ENCODE measurements at regions not wholly inside any gene's neighbourhood (a gene's known extent, or its start where the extent isn't known, plus 50 kb on each side); places are given as distances from the start of the nearest gene placed in this dataset.

DNA sequence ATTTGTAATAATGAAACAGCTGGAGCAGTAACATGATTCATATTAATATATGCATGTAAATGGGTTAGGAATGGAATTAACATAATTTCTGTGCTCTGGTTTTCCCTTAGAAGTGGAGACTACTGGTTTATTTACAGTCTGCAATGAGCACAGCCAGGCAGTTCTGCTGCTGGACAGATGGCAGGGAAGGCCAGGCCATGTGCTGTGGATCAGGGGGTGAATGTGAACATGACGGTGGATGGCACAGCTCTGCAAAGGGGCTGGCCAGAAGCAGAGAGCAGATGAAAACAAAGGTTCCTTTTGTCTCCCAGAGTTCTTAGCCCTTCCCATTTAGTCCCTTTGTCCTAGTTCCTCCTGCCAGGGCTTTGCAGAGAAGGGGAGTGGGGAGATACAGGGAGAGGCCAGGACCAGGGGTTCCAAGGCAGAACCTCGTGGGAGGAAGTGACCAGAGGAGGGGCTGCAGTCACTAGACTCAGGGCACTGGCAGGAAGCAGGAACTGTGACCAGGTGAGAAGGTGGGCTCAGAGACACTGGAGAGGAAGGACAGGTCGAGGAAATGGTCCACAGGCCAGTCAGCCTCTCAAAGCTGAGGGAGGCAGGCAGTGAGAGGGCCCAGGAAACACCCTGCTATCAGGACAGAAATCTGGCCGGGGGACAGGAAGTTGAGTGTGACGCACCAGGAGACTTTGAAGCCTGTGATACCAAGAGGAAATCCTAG is 112.9 kb upstream of the ATP8B1 start:
- no peak for DNase-seq

GRCh38 chr18:57915248-57915647 is 112.1 kb upstream of the ATP8B1 start:
- DNase-seq: no peak

- DNase-seq: no peak
Measured at GRCh38 chr18:57913686-57914085, 110.6 kb upstream of the ATP8B1 start.

DNA sequence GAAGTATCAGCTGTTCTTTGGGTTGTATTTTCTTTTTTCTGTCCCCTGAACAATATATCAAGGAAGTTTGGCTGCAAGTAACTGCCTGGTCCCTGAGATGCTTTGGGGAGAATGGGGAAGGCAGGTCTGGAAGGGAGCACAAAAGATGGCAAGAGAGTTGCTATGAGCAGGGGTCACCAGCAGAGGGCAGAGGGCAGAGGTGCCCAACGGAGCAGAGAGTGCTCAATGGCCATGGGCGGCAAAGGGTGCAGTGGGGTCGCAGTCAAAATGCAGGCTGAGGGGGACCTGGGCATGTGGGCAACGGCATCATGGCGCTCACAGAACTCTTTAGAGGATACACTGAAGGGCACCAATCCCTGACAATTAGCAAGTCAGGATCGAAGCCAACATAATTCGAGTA is 107.7 kb upstream of the ATP8B1 start:
- DNase-seq: no peak

DNA sequence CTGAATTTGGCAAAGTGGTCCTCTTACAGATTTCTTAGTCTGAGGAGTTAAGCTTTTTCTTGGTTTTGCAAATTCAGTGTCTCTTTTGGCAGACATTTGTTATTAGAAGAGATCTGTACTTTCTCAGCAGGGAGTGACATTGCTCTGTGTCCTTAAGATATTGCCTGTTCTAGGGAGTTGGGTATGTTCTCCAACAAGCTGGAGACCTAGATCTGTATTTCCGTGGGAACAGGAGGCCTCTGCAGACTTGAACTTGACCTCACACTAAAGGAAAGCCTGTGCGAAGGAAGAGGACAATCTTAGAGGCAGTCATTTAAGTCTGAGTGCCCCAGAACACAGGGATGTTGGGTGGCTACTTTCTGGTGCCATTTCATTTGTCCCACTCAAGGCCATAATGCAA is 107.0 kb upstream of the ATP8B1 start:
- DNase-seq: no peak

GRCh38 chr18:57909620-57910019 is 106.5 kb upstream of the ATP8B1 start:
- DNase-seq: no peak

DNA sequence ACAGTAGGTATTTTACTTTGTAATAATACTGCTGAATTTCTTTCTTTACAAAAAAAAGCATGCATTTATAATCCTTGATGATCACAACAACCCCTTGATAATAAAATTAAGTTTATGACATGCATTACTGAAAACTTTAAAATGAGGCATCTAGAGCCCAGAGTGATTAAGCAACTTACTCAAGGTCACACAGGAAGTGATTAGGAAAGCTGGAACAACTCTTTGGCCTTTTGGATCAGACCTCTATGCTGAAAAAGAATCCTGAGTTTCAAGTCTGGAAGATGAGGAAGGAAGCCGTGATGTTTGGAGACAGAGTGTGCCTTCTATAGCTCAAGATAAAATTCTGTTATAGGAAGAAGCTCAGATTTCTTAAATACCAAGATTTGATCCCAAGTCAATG is 105.0 kb upstream of the ATP8B1 start:
- no peak for DNase-seq

DNA sequence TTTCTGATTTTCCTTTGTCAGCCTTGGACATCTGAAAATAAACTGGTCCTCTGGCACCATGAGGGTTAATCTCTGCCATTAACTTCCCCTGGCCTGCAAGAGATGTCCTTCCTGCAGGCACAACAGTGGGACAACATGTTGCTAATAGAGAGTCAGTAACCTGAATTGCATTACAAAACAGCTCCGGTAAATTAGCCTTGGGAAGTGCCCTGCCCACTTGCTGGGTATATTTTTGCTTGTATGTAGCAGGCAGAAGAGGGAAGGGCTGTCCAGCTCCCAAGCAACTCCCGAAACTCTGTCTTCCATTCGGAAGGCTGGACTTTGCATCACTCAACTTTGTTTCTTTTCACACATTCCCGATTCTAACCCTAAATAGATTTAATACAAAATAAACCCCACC is 104.4 kb upstream of the ATP8B1 start:
- DNase-seq: no peak

- no peak for DNase-seq
Measured at GRCh38 chr18:57906852-57907251, 103.7 kb upstream of the ATP8B1 start.

GRCh38 chr18:57904535-57904934 is 101.4 kb upstream of the ATP8B1 start:
- no peak for DNase-seq

- no peak for DNase-seq
Measured at GRCh38 chr18:57902721-57903120, 99.6 kb upstream of the ATP8B1 start.

- no peak for DNase-seq
Measured at GRCh38 chr18:57901825-57902589, 98.9 kb upstream of the ATP8B1 start.

DNA sequence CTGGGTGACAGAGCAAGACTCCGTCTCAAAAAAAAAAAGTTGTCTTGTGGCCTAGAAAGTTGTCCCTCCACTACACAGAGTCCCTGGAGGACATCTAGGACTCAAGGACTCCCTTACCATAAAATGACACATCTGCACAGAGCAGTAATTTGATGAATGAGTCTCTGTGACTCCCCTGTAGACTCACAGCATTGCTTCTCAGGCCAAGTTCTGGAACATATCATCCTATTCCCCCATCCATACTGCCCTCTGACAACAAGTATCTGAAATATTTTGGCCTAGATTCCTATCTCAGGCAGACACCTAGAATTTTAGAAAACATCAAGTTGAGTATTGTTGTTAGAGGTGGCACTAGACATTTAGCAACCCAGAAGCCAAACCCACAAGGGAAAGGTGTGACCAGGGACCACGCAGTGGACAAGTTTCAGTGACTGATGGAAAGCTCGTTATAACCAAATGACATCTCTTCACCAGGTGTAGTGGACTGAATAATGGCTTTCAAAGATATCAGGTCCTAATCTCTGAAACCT is 97.9 kb upstream of the ATP8B1 start:
- DNase-seq: no peak

GRCh38 chr18:57898506-57899124 is 95.5 kb upstream of the ATP8B1 start:
- no peak for DNase-seq

DNA sequence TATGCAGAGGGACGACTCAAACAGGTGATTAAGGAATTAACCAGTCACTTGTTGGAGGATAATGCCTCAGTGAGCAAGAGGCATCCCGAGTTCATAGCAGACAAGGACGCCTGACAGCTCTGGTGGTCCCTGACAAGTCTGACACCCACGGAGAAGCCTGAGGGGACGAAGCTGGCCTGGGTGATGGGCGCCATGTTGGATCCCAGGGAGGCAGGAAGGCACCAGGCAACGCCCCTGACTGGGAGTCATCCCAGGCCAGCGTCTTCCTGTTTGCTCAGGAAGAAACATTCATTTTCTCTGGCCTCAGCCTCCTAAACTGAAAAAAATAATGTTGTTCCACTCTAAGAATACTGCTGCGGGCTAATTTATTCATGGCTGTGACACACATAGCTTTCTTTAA is 92.1 kb upstream of the ATP8B1 start:
- DNase-seq: no peak

- no peak for DNase-seq
Measured at GRCh38 chr18:57891707-57892391, 88.7 kb upstream of the ATP8B1 start.

DNA sequence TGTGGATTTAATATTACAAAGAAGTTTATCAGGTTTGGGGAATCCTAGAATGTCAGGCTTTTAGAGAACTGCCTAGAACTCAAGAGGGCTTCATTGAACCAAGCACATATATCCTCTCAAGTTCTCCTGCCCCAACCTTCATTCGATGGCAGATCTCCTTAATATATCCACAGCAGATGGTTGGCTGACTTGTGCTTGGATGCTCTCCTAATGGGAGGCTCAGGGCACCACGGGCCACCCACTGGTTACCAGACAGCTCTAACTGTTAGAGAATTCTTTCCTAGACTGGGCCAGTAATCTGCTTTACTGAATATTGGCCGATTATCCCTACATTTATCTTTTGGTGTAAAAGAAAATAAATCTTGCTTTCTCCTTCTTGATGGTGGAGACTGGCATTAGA is 87.2 kb upstream of the ATP8B1 start:
- DNase-seq: no peak

DNA sequence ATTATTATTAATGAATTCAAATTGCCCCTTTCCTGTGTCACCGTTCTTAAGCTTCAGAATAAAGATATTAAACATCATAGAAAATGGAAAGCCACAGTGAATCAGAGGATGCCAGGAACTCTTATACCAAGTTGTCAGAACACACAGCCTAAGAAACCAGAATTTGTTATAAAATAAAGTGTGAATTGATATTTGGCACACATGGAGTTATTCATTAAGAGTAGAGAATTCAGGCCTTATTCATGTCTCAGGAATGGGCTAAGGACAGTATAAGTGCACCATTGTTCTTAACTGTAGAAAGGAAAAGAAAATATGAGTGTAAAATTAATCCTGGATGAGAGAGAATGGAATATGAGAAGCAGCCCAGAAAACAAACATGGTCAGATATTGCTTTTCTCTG is 86.7 kb upstream of the ATP8B1 start:
- no peak for DNase-seq

DNA sequence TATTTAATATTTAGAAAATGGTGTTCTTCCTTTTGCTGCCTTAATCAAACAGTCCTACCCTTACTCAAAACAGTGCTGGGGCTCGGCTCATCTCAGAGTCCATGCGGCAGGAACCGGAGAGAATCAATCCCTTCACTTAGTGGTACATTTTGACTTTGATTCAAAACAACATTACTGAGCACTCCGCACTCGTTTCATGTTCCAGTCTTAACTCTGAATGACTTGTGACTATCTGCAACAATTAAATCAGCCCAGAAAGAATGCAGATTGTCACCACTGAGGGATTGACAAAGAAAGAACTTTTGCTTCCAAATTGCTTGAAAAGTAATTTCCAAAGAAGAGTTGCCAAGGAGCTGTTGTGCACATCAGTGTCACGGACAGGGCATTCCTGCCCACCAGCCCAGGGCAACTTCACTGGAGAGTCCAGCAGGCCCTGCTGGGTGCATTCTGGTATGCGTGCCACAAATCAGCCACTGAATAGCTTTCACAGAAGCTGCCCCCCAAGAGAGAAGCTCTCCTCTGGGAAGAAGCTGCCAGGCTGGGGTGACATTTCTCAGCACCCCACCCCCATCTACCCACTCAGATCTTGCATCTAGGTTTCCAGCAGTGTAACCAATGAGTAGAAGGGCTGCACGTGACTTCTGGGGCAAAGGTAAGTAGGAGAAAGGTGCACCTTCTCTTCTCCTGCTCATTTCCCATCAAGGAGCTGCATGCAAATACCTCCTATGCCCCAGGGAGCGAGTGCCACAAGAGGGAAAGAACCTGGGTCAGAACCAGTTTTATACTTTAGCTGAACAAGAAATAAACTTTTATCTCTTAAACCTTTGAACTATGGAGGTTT is 84.6 kb upstream of the ATP8B1 start:
- DNase-seq: no peak

DNA sequence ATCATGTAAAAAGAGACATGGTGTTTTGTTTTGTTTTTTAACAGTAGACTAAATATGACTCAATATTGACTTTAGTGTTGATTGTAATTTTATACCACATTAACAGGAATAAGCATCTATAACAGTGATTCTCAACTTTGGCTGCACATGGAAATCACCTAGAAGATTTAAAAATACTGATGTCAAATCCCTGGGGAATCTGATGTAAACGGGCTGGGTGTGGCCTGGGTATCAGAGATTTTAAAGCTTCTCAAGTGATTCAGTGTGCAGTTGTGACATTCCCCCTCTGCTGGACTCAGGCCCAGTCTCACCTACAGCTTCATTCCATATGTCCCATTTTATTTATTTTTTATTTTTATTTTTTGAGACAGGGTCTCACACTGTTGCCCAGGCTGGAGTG is 82.8 kb upstream of the ATP8B1 start:
- DNase-seq: no peak

GRCh38 chr18:57882465-57882864 is 79.3 kb upstream of the ATP8B1 start:
- DNase-seq: no peak

- peak; percentile 44 for DNase-seq
Measured at GRCh38 chr18:57881818-57882413, 78.8 kb upstream of the ATP8B1 start.
